Liver (tissue), 3 donors: ENCODE measurements at regions not wholly inside any gene's neighbourhood (a gene's known extent, or its start where the extent isn't known, plus 50 kb on each side); places are given as distances from the start of the nearest gene placed in this dataset.

ENCODE experiments used
- EGR1 ChIP-seq, 2 donors: IDR thresholded peaks; 2 replicates each; pipeline ENCODE4 v1.6.1; 2016 to 2018; ENCODE audit warnings: antibody characterized with exemption in 2 of 2, low read depth in 2 of 2
- GABPA ChIP-seq, 2 donors: IDR thresholded peaks in 1 of 2; conservative IDR thresholded peaks in 1 of 2; 2 replicates each; pipeline ENCODE4 v1.6.1; 2016; ENCODE audit warnings: antibody characterized with exemption in 2 of 2, mild to moderate bottlenecking in 1 of 2, moderate library complexity in 1 of 2
- JUND ChIP-seq, 2 donors: IDR thresholded peaks; 2 replicates each; pipeline ENCODE4 v1.6.1; 2016; ENCODE audit warnings: antibody characterized with exemption in 2 of 2
- NR2F2 ChIP-seq: IDR thresholded peaks from 2 replicates; pipeline ENCODE4 v1.6.1; 2016; ENCODE audit warnings: antibody characterized with exemption
- RAD21 ChIP-seq, 2 donors: IDR thresholded peaks; 2 replicates each; pipeline ENCODE4 v1.6.1; 2016; ENCODE audit warnings: antibody characterized with exemption in 2 of 2, mild to moderate bottlenecking in 2 of 2
- RXRA ChIP-seq, 2 donors: IDR thresholded peaks; 2 replicates each; pipeline ENCODE4 v1.6.1; 2017 to 2018; ENCODE audit warnings: antibody characterized with exemption in 2 of 2, mild to moderate bottlenecking in 1 of 2
- SP1 ChIP-seq: IDR thresholded peaks from 2 replicates; pipeline ENCODE4 v1.6.1; 2018; ENCODE audit warnings: antibody characterized with exemption, mild to moderate bottlenecking
- TAF1 ChIP-seq: conservative IDR thresholded peaks from 2 replicates; pipeline ENCODE4 v1.6.1; 2016; ENCODE audit warnings: antibody characterized with exemption, mild to moderate bottlenecking
- TF ChIP-seq, protein P1 (sequence below): IDR thresholded peaks from 2 replicates; pipeline ENCODE4 v1.6.1; 2016; ENCODE audit warnings: antibody characterized with exemption
- TF ChIP-seq, protein P2 (sequence below): fragments of 150-350 bp; IDR thresholded peaks from 2 replicates; pipeline ENCODE4 v1.5.1; 2017; ENCODE audit warnings: improper control_type of control experiment, low read depth, low read length; ENCODE audit not compliant: missing input control
- TF ChIP-seq, protein P3 (sequence below): IDR thresholded peaks from 2 replicates; pipeline ENCODE4 v1.6.1; 2016; ENCODE audit warnings: antibody characterized with exemption
- TF ChIP-seq, protein P4 (sequence below): IDR thresholded peaks from 2 replicates; pipeline ENCODE4 v1.6.1; 2016; ENCODE audit warnings: antibody characterized with exemption, mild to moderate bottlenecking
- TF ChIP-seq, protein P5 (sequence below): IDR thresholded peaks from 2 replicates; pipeline ENCODE4 v1.6.1; 2016; ENCODE audit warnings: antibody characterized with exemption
- donor health status: healthy.
- donor health status: healthy.

DNA sequence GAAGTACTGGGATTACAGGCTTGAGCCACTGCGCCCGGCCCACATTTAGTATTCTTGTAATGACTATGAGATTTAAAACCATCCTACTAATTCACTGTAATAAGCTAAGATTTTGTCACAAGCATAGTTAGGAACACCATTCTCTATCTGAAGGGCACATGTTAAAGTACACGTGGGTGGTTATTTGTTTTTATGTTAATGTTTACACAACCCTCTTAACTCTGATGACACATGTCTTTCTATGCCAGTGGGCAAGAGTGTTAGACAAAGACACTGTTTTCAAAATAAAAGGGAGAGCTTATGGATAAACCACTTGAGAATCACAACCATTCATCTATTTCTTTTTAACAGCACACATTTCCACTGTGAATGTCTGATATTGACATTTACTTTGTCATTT is 537.6 kb upstream of the IL12A start:
- TF ChIP-seq TAF1 (no peak), RXRA (IDR thresholded peaks at IDR 0.05) (peak in 1 of 2 donors; percentile 45), JUND (IDR thresholded peaks at IDR 0.05) (peak in 1 of 2 donors; percentile 27), NR2F2 (no peak), GABPA (IDR thresholded peaks at IDR 0.05 in 1 of 2, conservative IDR thresholded peaks at IDR 0.05 in 1 of 2) (no peak), RAD21 (IDR thresholded peaks at IDR 0.05) (peak in 1 of 2 donors; percentile 16), SP1 (peak; percentile 20), EGR1 (IDR thresholded peaks at IDR 0.05; ENCODE audit: low read depth in 2 of 2) (no peak)
- TF ChIP-seq, protein P1, sequence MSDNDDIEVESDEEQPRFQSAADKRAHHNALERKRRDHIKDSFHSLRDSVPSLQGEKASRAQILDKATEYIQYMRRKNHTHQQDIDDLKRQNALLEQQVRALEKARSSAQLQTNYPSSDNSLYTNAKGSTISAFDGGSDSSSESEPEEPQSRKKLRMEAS: peak; percentile 73
- TF ChIP-seq, protein P2, sequence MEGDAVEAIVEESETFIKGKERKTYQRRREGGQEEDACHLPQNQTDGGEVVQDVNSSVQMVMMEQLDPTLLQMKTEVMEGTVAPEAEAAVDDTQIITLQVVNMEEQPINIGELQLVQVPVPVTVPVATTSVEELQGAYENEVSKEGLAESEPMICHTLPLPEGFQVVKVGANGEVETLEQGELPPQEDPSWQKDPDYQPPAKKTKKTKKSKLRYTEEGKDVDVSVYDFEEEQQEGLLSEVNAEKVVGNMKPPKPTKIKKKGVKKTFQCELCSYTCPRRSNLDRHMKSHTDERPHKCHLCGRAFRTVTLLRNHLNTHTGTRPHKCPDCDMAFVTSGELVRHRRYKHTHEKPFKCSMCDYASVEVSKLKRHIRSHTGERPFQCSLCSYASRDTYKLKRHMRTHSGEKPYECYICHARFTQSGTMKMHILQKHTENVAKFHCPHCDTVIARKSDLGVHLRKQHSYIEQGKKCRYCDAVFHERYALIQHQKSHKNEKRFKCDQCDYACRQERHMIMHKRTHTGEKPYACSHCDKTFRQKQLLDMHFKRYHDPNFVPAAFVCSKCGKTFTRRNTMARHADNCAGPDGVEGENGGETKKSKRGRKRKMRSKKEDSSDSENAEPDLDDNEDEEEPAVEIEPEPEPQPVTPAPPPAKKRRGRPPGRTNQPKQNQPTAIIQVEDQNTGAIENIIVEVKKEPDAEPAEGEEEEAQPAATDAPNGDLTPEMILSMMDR: no peak
- TF ChIP-seq, protein P3, sequence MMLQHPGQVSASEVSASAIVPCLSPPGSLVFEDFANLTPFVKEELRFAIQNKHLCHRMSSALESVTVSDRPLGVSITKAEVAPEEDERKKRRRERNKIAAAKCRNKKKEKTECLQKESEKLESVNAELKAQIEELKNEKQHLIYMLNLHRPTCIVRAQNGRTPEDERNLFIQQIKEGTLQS: no peak
- TF ChIP-seq, protein P4, sequence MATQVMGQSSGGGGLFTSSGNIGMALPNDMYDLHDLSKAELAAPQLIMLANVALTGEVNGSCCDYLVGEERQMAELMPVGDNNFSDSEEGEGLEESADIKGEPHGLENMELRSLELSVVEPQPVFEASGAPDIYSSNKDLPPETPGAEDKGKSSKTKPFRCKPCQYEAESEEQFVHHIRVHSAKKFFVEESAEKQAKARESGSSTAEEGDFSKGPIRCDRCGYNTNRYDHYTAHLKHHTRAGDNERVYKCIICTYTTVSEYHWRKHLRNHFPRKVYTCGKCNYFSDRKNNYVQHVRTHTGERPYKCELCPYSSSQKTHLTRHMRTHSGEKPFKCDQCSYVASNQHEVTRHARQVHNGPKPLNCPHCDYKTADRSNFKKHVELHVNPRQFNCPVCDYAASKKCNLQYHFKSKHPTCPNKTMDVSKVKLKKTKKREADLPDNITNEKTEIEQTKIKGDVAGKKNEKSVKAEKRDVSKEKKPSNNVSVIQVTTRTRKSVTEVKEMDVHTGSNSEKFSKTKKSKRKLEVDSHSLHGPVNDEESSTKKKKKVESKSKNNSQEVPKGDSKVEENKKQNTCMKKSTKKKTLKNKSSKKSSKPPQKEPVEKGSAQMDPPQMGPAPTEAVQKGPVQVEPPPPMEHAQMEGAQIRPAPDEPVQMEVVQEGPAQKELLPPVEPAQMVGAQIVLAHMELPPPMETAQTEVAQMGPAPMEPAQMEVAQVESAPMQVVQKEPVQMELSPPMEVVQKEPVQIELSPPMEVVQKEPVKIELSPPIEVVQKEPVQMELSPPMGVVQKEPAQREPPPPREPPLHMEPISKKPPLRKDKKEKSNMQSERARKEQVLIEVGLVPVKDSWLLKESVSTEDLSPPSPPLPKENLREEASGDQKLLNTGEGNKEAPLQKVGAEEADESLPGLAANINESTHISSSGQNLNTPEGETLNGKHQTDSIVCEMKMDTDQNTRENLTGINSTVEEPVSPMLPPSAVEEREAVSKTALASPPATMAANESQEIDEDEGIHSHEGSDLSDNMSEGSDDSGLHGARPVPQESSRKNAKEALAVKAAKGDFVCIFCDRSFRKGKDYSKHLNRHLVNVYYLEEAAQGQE: peak; percentile 21
- TF ChIP-seq, protein P5, sequence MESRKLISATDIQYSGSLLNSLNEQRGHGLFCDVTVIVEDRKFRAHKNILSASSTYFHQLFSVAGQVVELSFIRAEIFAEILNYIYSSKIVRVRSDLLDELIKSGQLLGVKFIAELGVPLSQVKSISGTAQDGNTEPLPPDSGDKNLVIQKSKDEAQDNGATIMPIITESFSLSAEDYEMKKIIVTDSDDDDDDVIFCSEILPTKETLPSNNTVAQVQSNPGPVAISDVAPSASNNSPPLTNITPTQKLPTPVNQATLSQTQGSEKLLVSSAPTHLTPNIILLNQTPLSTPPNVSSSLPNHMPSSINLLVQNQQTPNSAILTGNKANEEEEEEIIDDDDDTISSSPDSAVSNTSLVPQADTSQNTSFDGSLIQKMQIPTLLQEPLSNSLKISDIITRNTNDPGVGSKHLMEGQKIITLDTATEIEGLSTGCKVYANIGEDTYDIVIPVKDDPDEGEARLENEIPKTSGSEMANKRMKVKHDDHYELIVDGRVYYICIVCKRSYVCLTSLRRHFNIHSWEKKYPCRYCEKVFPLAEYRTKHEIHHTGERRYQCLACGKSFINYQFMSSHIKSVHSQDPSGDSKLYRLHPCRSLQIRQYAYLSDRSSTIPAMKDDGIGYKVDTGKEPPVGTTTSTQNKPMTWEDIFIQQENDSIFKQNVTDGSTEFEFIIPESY: peak; percentile 47
